Stimulated activated CD4-positive, alpha-beta T cell treated with anti-CD3 and anti-CD28 coated beads, Interleukin-12 subunit alpha, Interleukin-12 subunit beta, amount 100 ng/mL, for 48 hours (primary cell): ENCODE measurements at regions not wholly inside any gene's neighbourhood (a gene's known extent, or its start where the extent isn't known, plus 50 kb on each side); places are given as distances from the start of the nearest gene placed in this dataset.
"Not testable (repeated sequence)": the region's sequence is repeated elsewhere in the genome, so short reads cannot be mapped to it uniquely, and the experiment has no call there.

Experiments
- DNase-seq, 3 donors: peaks; one replicate each; pipeline ENCODE4 v3.0.0-alpha.2; 2020; ENCODE audit warnings: low read depth in 2 of 3, low spot score in 1 of 3

GRCh38 chr7:86375602-86376001 is 268.1 kb upstream of the GRM3 start:
- not testable (repeated sequence) for DNase-seq

- DNase-seq = no peak
Observed at GRCh38 chr7:86372262-86372661, 271.4 kb upstream of the GRM3 start.

- no peak for DNase-seq
Observed at GRCh38 chr7:86366946-86367345, 276.8 kb upstream of the GRM3 start.

GRCh38 chr7:86340407-86340806 is 303.3 kb upstream of the GRM3 start:
- not testable (repeated sequence) for DNase-seq

GRCh38 chr7:86339051-86339450 is 304.7 kb upstream of the GRM3 start:
- DNase-seq = no peak

GRCh38 chr7:86328801-86329433 is 314.8 kb upstream of the GRM3 start:
- no peak for DNase-seq

GRCh38 chr7:86326847-86327246 is 316.9 kb upstream of the GRM3 start:
- no peak for DNase-seq

GRCh38 chr7:86320889-86321288 is 322.8 kb upstream of the GRM3 start:
- DNase-seq = no peak

- DNase-seq = no peak
Observed at GRCh38 chr7:86320341-86320740, 323.4 kb upstream of the GRM3 start.

GRCh38 chr7:86313842-86314241 is 329.9 kb upstream of the GRM3 start:
- no peak for DNase-seq

- DNase-seq = no peak
Observed at GRCh38 chr7:86301301-86301700, 342.4 kb upstream of the GRM3 start.

- DNase-seq = no peak
Observed at GRCh38 chr7:86295526-86295925, 348.2 kb upstream of the GRM3 start.

- DNase-seq = no peak
Observed at GRCh38 chr7:86282014-86282682, 361.6 kb upstream of the GRM3 start.

- DNase-seq = no peak
Observed at GRCh38 chr7:86280150-86280549, 363.6 kb upstream of the GRM3 start.

GRCh38 chr7:86262781-86263180 is 380.9 kb upstream of the GRM3 start:
- DNase-seq = no peak

- no peak for DNase-seq
Observed at GRCh38 chr7:86257894-86258293, 385.8 kb upstream of the GRM3 start.

GRCh38 chr7:86252406-86252805 is 391.3 kb upstream of the GRM3 start:
- DNase-seq = no peak

GRCh38 chr7:86248977-86249376 is 394.7 kb upstream of the GRM3 start:
- DNase-seq = no peak

- DNase-seq = no peak
Observed at GRCh38 chr7:86243171-86243570, 400.5 kb upstream of the GRM3 start.

GRCh38 chr7:86226191-86226590 is 417.5 kb upstream of the GRM3 start:
- DNase-seq = no peak

- no peak for DNase-seq
Observed at GRCh38 chr7:86222806-86223205, 420.9 kb upstream of the GRM3 start.

- DNase-seq = no peak
Observed at GRCh38 chr7:86214734-86215133, 429.0 kb upstream of the GRM3 start.

- no peak for DNase-seq
Observed at GRCh38 chr7:86212976-86213375, 430.7 kb upstream of the GRM3 start.
